ENCODE measurements at regions not wholly inside any gene's neighbourhood (a gene's known extent, or its start where the extent isn't known, plus 50 kb on each side); places are given as distances from the start of the nearest gene placed in this dataset.

GRCh38 chr14:95431199-95432143, 85.0 kb downstream of the SYNE3 start:
- Histone ChIP-seq H3K4me1 (ENCODE audit: control insufficient read depth, insufficient read depth, low read length) (no peaks in the 10 kb centered on the region), H3K9me3 (ENCODE audit: control insufficient read depth, low read length) (no peaks in the 10 kb centered on the region), H3K27me3 (ENCODE audit: control insufficient read depth, insufficient read depth, low read length, poor library complexity, severe bottlenecking) (no peaks in the 10 kb centered on the region), H3K36me3 (ENCODE audit: control insufficient read depth, insufficient read depth, low read length) (no peaks in the 10 kb centered on the region), H3K27ac (ENCODE audit: insufficient read depth, low read depth, low read length, poor library complexity, severe bottlenecking) (no peak overlapping the region), H3K4me3 (ENCODE audit: insufficient read depth, low read depth, low read length) (no peak overlapping the region)
- WGBS, 2 experiments: 72 to 73% methylated on average over 17 of the region's 17 CpGs

DNA sequence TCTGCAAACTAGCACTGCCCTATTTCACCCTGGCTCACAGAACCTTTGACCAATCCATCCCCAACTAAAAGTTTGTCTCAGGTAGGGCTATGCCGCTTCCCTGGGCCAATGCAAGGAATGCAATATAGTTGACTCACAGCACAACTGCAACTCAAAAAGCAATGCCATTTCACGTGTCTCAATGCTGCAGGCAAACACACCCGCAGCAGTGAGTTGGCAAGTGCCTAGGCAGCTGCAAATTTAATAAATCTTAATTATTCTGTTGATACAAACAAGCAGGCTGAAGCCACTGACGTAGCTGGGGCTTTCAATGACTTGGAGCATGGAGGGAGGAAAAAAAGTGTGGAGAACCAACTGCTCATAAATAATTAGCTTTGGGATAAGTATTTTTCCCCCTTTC, 87.9 kb downstream of the SYNE3 start:
- WGBS, 2 experiments: 94% methylated on average over 4 of the region's 4 CpGs
- Histone ChIP-seq H3K4me1 (ENCODE audit: control insufficient read depth, insufficient read depth, low read length) (no peaks in the 10 kb centered on the region), H3K9me3 (ENCODE audit: control insufficient read depth, low read length) (no peaks in the 10 kb centered on the region), H3K36me3 (ENCODE audit: control insufficient read depth, insufficient read depth, low read length) (no peaks in the 10 kb centered on the region), H3K27ac (ENCODE audit: insufficient read depth, low read depth, low read length, poor library complexity, severe bottlenecking) (no peak overlapping the region), H3K27me3 (ENCODE audit: control insufficient read depth, insufficient read depth, low read length, poor library complexity, severe bottlenecking) (no peaks in the 10 kb centered on the region), H3K4me3 (ENCODE audit: insufficient read depth, low read depth, low read length) (no peak overlapping the region)

GRCh38 chr14:95426116-95426475, 90.4 kb downstream of the SYNE3 start:
- 96% methylated on average over 5 to 6 of the region's 6 CpGs for WGBS, 2 experiments
- no peak overlapping the region for H3K4me3 ChIP-seq (ENCODE audit: insufficient read depth, low read depth, low read length)
- no peaks in the 10 kb centered on the region for H3K9me3 ChIP-seq (ENCODE audit: control insufficient read depth, low read length)
- H3K36me3 ChIP-seq (ENCODE audit: control insufficient read depth, insufficient read depth, low read length): no peaks in the 10 kb centered on the region
- no peaks in the 10 kb centered on the region for H3K4me1 ChIP-seq (ENCODE audit: control insufficient read depth, insufficient read depth, low read length)
- H3K27me3 ChIP-seq (ENCODE audit: control insufficient read depth, insufficient read depth, low read length, poor library complexity, severe bottlenecking): no peaks in the 10 kb centered on the region
- no peak overlapping the region for H3K27ac ChIP-seq (ENCODE audit: insufficient read depth, low read depth, low read length, poor library complexity, severe bottlenecking)

DNA sequence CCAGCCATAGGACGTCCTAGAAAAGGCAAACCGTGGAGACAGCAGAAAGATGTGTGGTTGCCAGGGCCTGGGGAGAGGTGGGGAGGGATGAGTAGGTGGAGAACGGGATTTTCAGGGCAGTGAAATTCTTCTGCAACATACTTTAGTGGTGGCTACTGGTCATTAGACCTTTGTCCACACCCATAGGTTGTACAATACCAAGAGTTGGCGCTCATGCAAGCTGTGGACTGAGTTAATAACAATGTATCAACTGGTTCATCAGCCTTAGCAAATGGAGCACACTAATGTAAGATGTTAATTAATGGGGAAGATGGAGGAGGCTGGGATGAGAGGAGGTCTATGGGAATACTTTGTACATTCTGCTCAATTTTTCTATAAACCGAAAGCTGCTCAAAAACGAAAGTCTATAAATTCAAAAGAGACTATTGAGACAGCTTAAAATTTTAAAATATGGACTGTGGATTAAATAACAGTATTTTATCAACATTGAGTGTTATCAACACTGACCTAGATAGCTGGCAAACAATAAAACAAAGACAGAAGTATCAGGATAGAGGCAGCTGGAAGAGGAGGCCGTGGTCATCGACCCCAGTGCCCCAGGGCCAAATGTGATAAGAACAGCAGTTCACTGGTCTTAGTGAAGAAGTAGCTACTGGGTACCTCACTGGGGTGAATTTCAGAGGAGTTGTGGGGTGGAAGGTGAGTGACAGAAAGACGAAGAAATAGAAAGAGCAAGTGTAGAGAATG, 90.9 kb downstream of the SYNE3 start:
- 93% methylated on average over 8 to 9 of the region's 9 CpGs for WGBS, 2 experiments
- no peaks in the 10 kb centered on the region for H3K4me1 ChIP-seq (ENCODE audit: control insufficient read depth, insufficient read depth, low read length)
- H3K9me3 ChIP-seq (ENCODE audit: control insufficient read depth, low read length): no peaks in the 10 kb centered on the region
- H3K36me3 ChIP-seq (ENCODE audit: control insufficient read depth, insufficient read depth, low read length): no peaks in the 10 kb centered on the region
- no peak overlapping the region for H3K4me3 ChIP-seq (ENCODE audit: insufficient read depth, low read depth, low read length)
- H3K27ac ChIP-seq (ENCODE audit: insufficient read depth, low read depth, low read length, poor library complexity, severe bottlenecking): no peak overlapping the region
- no peaks in the 10 kb centered on the region for H3K27me3 ChIP-seq (ENCODE audit: control insufficient read depth, insufficient read depth, low read length, poor library complexity, severe bottlenecking)

GRCh38 chr14:95424529-95424928, 91.9 kb downstream of the SYNE3 start:
- 91% methylated on average over 5 of the region's 5 CpGs for WGBS, 2 experiments
- H3K9me3 ChIP-seq (ENCODE audit: control insufficient read depth, low read length): no peaks in the 10 kb centered on the region
- no peak overlapping the region for H3K27ac ChIP-seq (ENCODE audit: insufficient read depth, low read depth, low read length, poor library complexity, severe bottlenecking)
- H3K4me3 ChIP-seq (ENCODE audit: insufficient read depth, low read depth, low read length): no peak overlapping the region
- no peaks in the 10 kb centered on the region for H3K4me1 ChIP-seq (ENCODE audit: control insufficient read depth, insufficient read depth, low read length)
- no peaks in the 10 kb centered on the region for H3K36me3 ChIP-seq (ENCODE audit: control insufficient read depth, insufficient read depth, low read length)
- H3K27me3 ChIP-seq (ENCODE audit: control insufficient read depth, insufficient read depth, low read length, poor library complexity, severe bottlenecking): no peaks in the 10 kb centered on the region

DNA sequence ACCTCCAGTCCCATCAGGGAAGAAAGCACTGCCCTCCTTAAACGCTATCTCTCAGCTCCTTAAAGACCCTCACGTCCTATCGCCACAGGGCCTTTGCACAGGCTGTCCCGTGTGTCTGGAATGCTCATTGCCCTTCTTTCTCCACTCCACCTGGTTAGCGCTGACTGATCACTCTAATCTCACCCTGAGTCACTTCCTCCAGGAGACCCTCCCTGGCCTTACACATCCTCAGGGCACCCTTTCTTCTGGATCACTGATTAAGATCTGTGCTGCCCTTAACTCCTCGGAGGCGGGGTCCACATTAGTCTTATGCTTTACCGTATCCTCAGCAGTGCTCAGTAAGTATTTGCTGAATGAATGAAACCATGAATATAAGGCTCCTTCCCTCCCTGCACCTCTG, 94.7 kb downstream of the SYNE3 start:
- H3K36me3 ChIP-seq (ENCODE audit: control insufficient read depth, insufficient read depth, low read length): no peaks in the 10 kb centered on the region
- H3K4me3 ChIP-seq (ENCODE audit: insufficient read depth, low read depth, low read length): no peak overlapping the region
- WGBS, 2 experiments: 91 to 94% methylated on average over 8 of the region's 8 CpGs
- H3K4me1 ChIP-seq (ENCODE audit: control insufficient read depth, insufficient read depth, low read length): no peaks in the 10 kb centered on the region
- H3K27me3 ChIP-seq (ENCODE audit: control insufficient read depth, insufficient read depth, low read length, poor library complexity, severe bottlenecking): no peaks in the 10 kb centered on the region
- no peak overlapping the region for H3K27ac ChIP-seq (ENCODE audit: insufficient read depth, low read depth, low read length, poor library complexity, severe bottlenecking)
- H3K9me3 ChIP-seq (ENCODE audit: control insufficient read depth, low read length): no peaks in the 10 kb centered on the region

DNA sequence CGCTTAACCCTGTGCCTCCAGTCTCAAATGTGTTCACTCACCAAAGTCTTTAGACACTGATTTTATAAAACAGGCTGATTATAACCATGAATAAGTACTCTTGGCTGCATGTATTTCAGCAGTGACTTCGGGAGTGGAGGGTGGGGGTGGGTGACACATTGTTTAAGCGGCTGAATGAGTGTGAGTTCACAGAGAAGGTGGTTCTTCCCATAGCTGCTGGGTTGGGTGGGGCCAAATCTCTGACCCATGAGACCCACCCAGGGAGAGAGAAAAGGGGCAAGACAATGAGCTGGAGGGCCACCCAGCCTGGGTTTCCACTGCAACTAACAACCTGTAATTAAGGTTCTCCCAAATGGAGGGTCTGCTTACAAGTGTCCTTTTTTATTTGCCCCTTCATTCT, 96.4 kb downstream of the SYNE3 start:
- no peak overlapping the region for H3K4me3 ChIP-seq (ENCODE audit: insufficient read depth, low read depth, low read length)
- 94 to 95% methylated on average over 3 of the region's 3 CpGs for WGBS, 2 experiments
- no peak overlapping the region for H3K27ac ChIP-seq (ENCODE audit: insufficient read depth, low read depth, low read length, poor library complexity, severe bottlenecking)
- H3K4me1 ChIP-seq (ENCODE audit: control insufficient read depth, insufficient read depth, low read length): no peaks in the 10 kb centered on the region
- no peaks in the 10 kb centered on the region for H3K36me3 ChIP-seq (ENCODE audit: control insufficient read depth, insufficient read depth, low read length)
- no peaks in the 10 kb centered on the region for H3K27me3 ChIP-seq (ENCODE audit: control insufficient read depth, insufficient read depth, low read length, poor library complexity, severe bottlenecking)
- no peaks in the 10 kb centered on the region for H3K9me3 ChIP-seq (ENCODE audit: control insufficient read depth, low read length)

GRCh38 chr14:95419569-95419968, 96.9 kb downstream of the SYNE3 start:
- 80% methylated on average over 4 of the region's 4 CpGs for WGBS, 2 experiments
- Histone ChIP-seq H3K4me3 (ENCODE audit: insufficient read depth, low read depth, low read length) (no peak overlapping the region), H3K4me1 (ENCODE audit: control insufficient read depth, insufficient read depth, low read length) (no peaks in the 10 kb centered on the region), H3K36me3 (ENCODE audit: control insufficient read depth, insufficient read depth, low read length) (no peaks in the 10 kb centered on the region), H3K27me3 (ENCODE audit: control insufficient read depth, insufficient read depth, low read length, poor library complexity, severe bottlenecking) (no peaks in the 10 kb centered on the region), H3K9me3 (ENCODE audit: control insufficient read depth, low read length) (no peaks in the 10 kb centered on the region), H3K27ac (ENCODE audit: insufficient read depth, low read depth, low read length, poor library complexity, severe bottlenecking) (no peak overlapping the region)

GRCh38 chr14:95418858-95419257, 97.6 kb downstream of the SYNE3 start:
- Histone ChIP-seq H3K27ac (ENCODE audit: insufficient read depth, low read depth, low read length, poor library complexity, severe bottlenecking) (no peak overlapping the region), H3K27me3 (ENCODE audit: control insufficient read depth, insufficient read depth, low read length, poor library complexity, severe bottlenecking) (no peaks in the 10 kb centered on the region), H3K4me3 (ENCODE audit: insufficient read depth, low read depth, low read length) (no peak overlapping the region), H3K36me3 (ENCODE audit: control insufficient read depth, insufficient read depth, low read length) (no peaks in the 10 kb centered on the region), H3K4me1 (ENCODE audit: control insufficient read depth, insufficient read depth, low read length) (no peaks in the 10 kb centered on the region), H3K9me3 (ENCODE audit: control insufficient read depth, low read length) (no peaks in the 10 kb centered on the region)
- WGBS, 2 experiments: 93 to 95% methylated on average over 3 of the region's 3 CpGs

DNA sequence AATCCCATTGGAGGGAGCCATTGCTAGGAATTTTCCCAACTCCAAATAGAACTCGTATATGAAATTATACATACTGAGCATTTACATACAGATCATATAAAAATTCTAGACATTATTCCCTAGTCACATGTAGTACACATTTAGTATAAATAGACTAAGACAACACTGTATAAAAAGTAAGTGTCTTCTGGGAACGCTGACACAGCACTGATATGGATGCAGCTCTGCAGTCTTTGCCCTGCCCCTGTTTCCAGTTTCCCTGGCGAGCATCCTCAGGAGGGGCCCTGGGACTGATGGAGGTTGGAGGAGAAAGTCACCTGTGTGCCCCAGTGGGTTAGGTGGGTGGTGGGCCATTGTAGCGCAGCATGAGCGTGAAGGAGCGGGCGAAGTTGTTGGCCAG, 97.8 kb upstream of the CLMN start:
- Histone ChIP-seq H3K9me3 (ENCODE audit: control insufficient read depth, low read length) (no peaks in the 10 kb centered on the region), H3K36me3 (ENCODE audit: control insufficient read depth, insufficient read depth, low read length) (no peaks in the 10 kb centered on the region), H3K4me3 (ENCODE audit: insufficient read depth, low read depth, low read length) (no peak overlapping the region), H3K27ac (ENCODE audit: insufficient read depth, low read depth, low read length, poor library complexity, severe bottlenecking) (no peak overlapping the region), H3K4me1 (ENCODE audit: control insufficient read depth, insufficient read depth, low read length) (no peaks in the 10 kb centered on the region), H3K27me3 (ENCODE audit: control insufficient read depth, insufficient read depth, low read length, poor library complexity, severe bottlenecking) (no peaks in the 10 kb centered on the region)
- 90 to 91% methylated on average over 7 of the region's 7 CpGs for WGBS, 2 experiments

All from ectodermal cell (in vitro differentiated cells).